GM12875 (cell line): ENCODE measurements at regions not wholly inside any gene's neighbourhood (a gene's known extent, or its start where the extent isn't known, plus 50 kb on each side); places are given as distances from the start of the nearest gene placed in this dataset.

Experiments used
- H3K4me3 ChIP-seq: one replicate; pipeline ENCODE4 v1.5.1; 2011; ENCODE audit warnings: low read depth, low read length, control low read depth
- TF ChIP-seq, protein P1 (sequence below): IDR thresholded peaks from 2 replicates; pipeline ENCODE4 v1.5.1; 2011; ENCODE audit warnings: low read depth, mild to moderate bottlenecking, control low read depth, inconsistent platforms, low read length, moderate library complexity, borderline replicate concordance; ENCODE audit not compliant: insufficient read depth

DNA sequence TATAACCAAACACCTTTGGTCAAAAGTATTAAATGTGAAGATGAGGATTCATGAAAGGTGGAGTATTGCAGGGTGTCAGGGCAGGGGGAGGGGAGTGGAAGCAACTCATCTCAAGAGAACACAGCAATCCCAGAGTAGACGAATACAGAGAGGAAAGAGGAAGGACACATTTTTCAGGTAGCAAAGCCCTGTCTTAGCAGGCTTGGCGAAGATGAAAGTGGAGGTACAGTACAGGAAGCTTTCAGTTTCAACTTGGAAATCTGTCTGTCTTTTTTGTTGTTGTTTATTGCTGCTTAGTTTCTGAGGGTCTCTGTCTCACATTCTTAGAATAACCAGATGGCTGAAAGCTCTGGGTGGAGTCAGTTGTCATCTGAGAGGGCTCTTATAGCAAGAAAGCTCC is 80.8 kb upstream of the GPR149 start:
- TF ChIP-seq, protein P1, sequence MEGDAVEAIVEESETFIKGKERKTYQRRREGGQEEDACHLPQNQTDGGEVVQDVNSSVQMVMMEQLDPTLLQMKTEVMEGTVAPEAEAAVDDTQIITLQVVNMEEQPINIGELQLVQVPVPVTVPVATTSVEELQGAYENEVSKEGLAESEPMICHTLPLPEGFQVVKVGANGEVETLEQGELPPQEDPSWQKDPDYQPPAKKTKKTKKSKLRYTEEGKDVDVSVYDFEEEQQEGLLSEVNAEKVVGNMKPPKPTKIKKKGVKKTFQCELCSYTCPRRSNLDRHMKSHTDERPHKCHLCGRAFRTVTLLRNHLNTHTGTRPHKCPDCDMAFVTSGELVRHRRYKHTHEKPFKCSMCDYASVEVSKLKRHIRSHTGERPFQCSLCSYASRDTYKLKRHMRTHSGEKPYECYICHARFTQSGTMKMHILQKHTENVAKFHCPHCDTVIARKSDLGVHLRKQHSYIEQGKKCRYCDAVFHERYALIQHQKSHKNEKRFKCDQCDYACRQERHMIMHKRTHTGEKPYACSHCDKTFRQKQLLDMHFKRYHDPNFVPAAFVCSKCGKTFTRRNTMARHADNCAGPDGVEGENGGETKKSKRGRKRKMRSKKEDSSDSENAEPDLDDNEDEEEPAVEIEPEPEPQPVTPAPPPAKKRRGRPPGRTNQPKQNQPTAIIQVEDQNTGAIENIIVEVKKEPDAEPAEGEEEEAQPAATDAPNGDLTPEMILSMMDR, result no peak
- H3K4me3 ChIP-seq, result no peak overlapping the region

DNA sequence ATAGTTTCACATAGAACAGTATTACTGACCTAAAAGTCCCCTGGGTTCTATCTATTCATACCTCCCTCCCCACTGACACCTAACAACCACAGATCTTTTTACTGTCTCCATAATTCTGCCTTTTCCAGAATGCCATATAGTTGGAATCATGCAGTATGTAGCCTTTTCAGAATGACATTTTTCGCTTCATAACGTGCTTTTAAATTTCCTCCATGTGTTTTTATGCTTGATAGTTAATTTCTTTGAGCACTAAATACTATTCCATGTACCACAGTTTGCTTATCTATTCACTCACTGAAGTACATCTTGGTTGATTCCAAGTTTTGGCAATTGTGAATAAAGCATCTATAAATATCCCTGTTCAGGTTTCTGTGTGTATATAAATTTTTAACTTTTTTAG is 77.7 kb upstream of the GPR149 start:
- H3K4me3 ChIP-seq, result no peak overlapping the region
- TF ChIP-seq, protein P1, result no peak

DNA sequence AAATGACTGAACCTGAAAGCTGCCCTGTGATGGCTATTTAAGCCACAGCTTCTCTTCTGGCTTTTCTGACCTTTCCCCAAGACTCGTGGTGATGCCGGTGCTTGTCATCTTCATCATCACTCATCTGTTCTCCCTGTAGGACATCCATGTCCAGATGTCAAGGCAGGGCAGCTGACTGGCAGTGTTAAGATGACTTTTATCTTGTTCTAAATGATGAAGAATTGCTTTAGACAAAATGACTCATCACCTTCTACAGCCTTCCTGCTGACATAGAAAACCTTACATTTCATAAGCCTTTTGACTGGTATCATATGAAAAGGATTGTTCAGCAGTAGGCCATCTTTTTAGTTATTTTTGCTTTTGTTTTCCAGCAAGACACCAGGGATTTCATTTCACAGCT is 67.0 kb upstream of the GPR149 start:
- TF ChIP-seq, protein P1, result no peak
- H3K4me3 ChIP-seq, result no peak overlapping the region

DNA sequence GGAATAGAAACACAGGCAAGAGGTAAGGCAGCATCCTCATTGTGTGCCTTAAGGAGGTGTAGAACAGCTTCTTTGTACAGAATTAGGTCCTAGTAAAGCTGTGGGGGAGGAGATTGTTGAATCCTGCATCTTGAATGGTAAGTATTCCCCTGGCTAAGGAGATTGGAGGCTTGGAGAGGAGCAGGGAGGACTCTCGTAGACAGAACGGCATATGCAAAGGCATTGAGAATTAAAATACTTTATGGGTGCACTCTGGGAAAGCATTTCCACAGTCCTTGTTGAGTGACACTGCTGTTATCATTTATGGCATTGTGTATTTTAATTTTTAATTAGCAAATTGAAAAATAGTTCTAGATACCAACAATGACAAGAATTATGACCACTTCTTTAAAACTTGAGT is 66.5 kb upstream of the GPR149 start:
- no peak overlapping the region for H3K4me3 ChIP-seq
- TF ChIP-seq, protein P1, result no peak

DNA sequence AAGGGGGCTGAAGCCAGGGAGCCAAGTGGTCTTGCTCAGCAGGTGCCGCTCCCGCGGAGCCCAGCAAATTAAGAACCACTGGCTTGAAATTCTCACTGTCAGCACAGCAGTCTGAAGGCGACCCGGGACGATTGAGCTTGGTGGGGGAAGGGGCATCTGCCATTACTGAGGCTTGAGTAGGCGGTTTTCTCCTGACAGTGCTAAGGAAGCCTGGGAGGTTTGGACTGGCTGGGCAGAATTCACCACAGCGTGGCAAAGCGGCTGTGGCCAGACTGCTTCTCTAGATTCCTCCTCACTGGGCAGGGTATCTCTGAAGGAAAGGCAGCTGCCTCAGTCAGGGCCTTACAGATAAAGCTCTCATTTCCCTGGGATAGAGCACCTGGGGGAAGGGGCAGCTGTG is 57.0 kb upstream of the GPR149 start:
- TF ChIP-seq, protein P1, result no peak
- H3K4me3 ChIP-seq, result no peak overlapping the region

DNA sequence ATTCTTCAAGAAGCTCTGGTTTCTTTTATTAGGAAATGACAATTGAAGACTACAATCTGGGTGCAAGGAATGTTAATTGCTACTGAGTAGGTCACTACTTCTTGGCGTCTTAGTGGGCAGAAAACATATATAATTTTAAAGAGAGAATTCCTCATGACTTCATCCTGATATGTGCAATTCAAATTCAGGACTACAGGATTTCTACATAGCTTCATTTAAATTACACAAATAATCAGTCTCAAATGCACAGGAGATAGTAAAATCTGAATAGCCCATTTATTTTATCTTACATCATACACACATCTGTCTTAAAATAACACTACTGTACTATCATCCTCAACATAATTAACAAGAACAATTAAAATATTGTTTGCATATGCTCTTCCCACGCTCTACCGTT is 52.5 kb upstream of the GPR149 start:
- TF ChIP-seq, protein P1, result no peak

DNA sequence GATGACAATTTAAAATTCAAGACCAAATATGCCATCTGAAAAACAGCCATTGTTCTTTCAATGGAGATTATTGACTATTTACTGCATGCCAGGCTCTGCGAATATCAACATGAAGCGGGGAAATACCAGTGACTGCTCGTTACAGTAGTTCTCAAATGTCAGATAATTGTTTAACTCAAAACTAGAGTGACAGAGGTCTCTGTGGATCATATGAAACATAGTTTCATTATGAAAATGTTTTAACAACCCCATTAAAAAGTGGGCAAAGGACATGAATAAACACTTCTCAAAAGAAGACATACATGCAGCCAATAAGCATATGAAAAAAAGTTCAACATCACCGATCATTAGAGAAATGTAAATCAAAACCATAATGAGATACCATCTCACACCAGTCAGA is 50.0 kb upstream of the GPR149 start:
- TF ChIP-seq, protein P1, result no peak
- H3K4me3 ChIP-seq, result no peak overlapping the region

More for the DNA sequence above, 52.5 kb upstream of the GPR149 start:
- H3K4me3 ChIP-seq, result no peak overlapping the region
